DMS79 treated with DMSO at 0.1 percent for 48 hours (cell line): ENCODE measurements at regions not wholly inside any gene's neighbourhood (a gene's known extent, or its start where the extent isn't known, plus 50 kb on each side); places are given as distances from the start of the nearest gene placed in this dataset.
"Not testable (repeated sequence)": the region's sequence is repeated elsewhere in the genome, so short reads cannot be mapped to it uniquely, and the experiment has no call there.

Experiments
- DNase-seq: peaks from one replicate; lab custom pipeline; 2025; lab: John Stamatoyannopoulos, UW

DNA sequence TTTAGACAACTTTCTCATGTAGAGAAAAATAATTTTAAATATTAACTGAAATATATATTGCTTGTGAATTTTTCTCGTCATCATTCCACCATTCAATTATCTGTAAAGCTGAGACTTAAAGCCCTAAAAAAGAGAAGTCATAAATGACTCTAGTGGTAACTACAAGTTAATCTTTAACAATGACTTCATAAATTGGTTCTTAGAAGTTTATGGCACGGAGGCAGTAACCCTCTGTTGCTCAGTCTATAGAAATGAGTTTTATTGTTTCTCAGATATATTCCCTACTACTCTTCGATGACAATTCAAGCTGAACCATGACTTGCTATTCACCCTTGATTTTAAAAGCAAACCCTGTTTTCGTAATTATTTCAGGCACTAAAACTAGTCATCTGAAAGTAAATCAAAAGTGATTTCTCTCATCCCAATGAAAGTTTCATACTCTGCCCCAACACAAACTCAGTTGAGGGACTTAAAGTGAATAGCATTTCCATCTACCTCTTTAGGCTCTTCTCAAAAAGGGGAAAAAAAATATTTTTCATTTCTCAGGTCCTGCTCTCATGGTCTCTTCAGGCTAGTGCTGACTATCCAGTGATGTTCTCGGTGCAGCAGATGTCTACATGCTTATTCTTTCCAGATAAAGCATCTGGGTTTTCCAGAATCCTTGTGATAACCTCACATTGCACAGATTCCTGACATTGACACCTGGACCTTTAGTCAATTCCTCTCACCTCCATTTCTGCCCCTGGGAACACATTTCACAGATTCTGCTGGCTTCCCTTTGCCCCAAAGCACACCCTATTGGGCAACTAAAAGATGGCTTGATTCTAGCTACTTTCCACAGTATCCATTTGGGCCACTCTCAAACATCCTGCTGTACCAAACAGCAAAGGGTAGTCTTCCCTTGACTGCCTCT is 207.8 kb upstream of the LRATD1 start:
- no peak for DNase-seq

DNA sequence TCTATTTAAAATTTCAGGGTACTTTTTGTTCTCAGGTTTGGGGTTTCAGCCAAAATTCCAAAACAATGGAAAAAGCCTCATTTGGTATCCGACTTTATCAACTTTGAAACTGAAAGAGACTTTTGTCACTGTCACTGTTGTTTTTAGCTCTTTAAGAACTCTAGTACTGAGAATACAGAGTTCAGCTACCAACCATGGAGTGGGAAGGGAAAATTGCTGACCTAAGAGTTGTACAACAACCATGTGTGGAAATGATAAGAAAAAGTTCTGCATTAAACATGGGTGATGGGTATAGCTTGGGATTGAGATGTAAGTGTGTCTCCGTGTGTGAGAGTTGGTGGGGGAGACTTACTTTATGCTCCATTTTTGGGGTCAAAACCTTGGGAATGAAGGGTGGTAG is 206.6 kb upstream of the LRATD1 start:
- DNase-seq: no peak

DNA sequence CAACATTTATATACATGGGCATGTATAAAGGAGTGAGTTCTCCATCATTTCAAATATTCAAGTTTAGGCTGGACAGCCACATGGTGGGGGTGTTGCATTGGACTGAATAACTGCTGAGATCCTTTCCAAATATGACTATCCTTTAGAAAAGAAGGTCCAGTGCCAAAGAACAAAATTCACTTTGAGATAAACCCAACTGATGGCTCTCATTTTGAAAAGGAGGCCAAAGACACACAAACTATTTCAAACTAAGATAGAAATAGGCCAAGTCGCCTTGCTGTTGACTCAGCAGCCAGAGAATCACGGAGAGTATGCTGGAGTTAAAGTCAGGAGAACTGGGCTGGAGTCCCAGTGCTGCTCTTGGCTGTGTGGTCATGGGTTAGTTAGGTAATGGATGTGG is 204.5 kb upstream of the LRATD1 start:
- DNase-seq: no peak

DNA sequence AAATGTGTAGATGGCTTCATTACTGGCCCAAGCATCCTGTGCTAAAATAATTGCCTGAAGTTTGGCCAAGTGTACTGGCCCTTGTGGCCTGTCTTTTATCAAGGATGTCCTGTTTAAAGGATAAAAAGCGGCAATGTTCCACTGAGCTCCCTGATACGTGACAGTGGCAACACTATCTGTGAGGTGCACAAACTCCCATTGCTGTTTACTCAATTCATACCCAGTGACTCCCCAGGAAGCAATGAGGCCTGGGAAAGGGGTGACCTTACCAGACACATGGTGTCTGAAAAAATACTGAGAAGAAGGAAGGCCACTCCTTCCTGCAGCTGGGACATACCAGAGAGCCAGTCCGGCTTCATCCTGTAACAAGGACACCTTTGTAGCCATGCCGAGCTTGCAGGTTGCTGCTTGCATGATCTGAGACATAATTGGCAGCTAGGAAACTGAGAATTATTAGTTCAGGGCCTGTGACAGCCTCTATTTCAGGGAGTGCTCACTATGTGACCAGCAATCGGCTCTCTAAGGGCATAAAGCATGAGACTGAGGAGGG is 198.5 kb upstream of the LRATD1 start:
- DNase-seq: no peak

DNA sequence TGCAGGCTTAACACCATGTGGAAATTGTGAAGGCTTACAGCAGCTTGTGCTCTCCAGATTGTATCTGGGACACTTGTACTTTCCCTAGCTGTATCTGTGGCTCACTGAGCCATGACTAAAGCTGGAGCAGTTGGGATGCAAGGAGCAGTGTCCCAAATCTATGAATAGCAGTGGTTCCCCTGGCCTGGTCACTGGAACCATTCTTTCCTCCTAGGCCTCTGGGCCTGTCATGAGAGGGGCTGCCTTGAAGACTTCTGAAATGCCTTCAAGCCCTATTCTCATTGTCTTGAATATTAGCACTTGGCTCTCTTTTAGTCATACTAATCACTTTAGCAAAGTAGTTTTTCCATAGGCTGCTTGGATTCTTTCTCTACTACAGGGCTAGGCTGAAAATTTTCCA is 186.8 kb upstream of the LRATD1 start:
- no peak for DNase-seq

DNA sequence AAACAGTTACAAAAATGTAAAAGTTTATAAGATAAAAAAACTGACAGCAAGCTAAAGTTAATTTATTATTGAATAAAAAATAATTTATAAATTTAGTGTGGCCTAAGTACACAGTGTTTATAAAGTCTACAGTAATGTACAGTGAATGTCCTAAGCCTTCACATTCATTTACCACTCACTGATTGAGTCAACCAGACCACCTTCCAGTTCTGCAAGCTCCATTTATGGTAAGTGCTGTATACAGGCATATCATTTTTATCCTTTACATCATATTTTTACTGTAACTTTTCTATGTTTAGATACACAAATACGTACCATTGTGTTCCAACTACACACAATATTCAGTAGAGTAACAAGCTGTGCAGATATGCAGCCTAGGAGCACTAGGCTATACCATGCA is 184.2 kb upstream of the LRATD1 start:
- DNase-seq: no peak

DNA sequence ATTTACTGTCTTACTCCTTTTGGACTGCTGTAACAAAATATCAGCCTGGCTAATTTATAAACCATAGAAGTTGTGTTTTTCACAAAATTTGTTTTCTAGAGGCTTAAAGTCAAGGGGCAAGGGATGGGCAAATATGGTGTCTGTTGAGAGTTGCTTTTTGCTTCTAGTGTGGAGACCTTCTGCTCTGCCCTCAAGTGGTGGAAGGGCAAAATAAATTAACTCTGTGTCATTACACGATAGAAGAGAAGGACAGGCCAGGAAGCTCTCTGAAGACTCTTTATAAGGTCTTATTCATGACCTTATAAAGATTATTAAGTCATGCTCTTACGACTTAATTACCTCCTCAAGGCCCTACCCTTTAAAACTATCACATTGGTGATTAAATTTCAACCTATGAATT is 181.2 kb upstream of the LRATD1 start:
- DNase-seq: no peak

DNA sequence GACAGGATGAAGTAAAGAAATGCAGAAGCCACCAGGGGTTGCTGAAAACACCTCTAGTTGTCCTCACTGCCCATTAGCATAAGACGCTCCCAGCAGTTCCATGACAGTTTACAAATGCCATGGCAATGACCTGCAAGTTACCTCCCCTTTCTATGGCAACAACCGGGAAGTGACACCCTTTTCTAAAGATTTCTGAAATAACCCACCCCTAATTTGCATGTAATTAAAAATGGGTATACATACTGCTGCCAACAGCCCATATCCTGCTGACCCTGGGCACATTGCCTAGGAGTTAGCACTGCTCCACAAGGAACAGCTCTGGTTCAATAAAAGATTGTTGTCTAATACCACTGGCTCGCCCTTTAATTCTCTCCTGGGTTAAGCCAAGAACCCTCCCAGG is 178.3 kb upstream of the LRATD1 start:
- no peak for DNase-seq

DNA sequence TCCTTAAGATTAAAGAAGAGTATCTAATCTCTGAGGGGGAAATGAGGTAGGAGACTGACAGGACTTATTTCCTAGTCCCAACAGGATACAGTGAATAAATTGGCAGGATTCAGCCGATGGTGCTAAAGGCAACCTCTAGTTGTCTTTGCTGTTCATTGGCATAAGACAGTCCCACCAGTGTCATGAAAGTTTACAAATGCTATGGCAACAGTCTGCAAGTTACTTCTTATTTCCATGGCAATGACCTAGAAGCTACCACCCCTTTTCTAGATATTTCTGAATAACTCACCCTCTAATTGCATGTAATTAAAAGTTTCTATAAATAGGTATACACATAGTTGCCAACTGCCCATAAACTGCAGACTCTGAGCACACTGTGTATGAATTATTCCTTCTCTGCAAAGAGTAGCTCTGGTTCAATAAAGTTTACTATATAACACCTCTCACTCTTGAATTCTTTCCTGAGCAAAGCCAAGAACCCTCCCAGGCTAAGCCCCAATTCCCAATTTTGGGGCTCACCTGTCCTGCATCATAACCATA is 172.7 kb upstream of the LRATD1 start:
- DNase-seq: no peak

DNA sequence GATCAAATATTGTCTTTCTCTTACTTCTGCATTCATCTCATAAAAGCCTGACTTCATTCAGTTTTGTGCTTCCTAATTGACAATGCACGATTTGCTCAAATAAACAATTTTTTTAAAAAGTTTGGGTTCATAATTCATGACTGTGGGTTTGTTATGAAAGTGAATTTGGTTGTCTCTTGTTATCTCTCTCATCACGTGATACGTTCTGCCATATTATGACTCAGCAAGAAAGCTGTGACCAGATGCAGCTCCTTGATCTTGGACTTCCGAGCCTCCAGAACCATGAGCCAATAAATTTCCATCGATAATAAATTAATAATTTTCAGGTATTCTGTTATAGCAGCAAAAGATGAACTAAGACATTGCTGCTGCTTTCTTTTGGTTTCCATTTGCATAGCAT is 156.5 kb upstream of the LRATD1 start:
- no peak for DNase-seq

DNA sequence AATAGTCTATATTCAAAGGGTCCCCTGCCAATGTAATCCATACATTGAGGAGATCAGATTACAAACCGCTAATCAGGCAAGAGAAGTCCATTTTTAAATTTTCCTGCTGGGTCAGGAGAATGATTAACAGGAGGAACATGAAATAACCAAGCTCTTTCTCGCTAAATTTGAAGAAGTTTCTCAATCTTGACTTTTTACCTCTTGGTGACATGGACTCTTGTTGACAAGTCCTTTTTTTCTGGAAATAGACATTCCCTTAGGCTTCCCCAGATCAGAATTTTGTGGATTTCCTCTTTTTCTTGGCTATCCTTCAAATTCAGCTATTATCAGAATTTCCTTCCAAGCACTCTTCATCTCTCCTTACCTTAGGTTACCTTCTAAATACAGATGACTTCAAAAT is 153.0 kb upstream of the LRATD1 start:
- DNase-seq: no peak

DNA sequence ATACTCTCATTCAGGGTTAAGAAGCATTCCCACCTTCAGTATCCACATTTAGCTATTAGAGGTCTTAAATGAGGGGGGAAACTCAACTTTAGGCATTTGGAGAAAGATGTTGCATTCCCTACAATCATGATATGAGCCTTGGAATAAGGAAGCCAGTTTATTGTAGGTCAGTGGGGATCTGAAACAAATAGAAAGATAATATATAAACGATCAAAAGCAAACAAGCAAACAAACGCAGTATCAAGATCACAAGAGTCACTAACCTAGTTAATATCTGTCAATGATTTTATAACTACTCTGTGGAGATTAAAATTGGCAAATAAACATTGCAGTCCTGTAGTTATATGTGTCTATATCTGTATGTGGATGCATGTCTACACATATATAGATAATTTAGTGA is 152.4 kb upstream of the LRATD1 start:
- DNase-seq: no peak

DNA sequence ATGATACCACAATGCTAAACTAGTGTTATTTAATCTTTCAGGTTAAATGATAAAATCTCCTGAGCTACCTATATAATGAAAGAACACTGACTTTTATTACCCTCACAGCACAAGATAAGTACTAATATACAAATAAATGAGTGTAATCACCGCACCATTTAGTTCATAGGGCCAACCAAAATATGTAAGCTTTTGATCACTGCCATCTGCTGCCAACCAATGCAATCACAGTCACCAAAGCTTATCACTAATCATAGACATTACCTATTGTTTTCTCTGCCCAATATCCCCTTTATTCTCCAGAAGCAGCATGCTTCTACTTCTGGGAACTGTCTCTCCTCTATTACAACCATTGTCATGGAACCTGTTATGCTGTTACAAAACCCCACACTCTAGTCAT is 151.6 kb upstream of the LRATD1 start:
- DNase-seq: no peak

DNA sequence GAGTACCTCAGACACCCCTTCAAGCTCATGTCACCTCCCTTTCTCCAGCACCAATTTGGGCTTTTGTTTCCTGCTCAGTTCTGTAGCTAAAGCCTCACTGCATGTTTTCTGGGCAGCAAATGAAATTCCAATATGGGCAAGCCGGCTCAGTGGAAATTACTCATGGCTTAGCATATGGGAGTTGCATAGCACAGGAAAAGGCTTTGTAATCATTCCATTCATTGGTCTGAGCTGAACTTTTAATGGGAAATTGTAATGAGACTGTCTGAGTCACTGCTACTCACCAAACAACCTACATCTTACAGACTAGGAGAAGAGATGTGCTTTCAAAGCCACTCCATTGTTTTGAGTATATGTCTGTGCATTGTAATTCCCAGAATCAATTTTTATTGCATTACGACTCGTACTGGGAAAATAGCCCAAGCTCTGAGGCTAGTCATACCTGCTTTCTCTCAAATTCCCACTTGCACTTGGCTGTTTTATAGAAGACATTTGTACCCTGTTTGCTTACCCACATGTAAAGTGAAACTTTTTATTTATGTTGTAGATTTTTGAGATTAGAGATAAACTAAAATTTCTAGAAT is 139.5 kb upstream of the LRATD1 start:
- DNase-seq: no peak

DNA sequence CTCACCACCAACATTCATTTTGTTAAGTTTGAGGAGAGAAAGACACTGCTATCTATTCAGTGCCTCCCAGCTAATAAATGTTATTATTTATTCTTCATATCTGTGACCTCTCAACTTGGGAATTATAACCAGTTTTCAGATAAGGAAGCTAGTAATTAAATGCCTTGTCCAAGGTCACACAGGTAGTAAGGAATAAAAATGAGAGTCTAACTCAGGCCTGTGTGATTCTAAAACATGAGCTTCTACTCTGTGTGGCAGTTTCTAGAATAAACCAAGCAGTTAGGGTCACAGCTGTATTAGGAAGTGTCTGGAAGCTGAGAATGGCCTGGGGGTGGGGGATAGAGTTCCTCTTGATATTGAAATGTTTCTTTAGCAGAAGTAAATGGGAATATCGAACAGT is 137.8 kb upstream of the LRATD1 start:
- no peak for DNase-seq

DNA sequence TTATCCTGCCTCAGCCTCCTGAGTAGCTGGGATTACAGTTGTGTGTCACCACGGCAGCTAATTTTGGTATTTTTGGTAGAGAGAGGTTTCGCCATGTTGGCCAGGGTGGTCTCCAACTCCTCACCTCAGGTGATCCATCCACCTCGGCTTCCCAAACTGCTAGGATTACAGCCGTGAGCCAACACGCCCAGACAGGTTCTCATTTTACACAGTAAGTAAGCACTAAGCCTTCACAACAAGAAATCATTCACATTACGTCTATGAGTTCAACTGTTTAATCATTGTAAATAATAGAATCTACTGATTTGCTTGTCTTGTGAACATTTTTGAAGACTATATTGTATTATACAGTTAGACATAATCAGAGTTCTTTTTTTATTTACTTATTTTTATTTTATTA is 131.5 kb upstream of the LRATD1 start:
- DNase-seq: no peak

DNA sequence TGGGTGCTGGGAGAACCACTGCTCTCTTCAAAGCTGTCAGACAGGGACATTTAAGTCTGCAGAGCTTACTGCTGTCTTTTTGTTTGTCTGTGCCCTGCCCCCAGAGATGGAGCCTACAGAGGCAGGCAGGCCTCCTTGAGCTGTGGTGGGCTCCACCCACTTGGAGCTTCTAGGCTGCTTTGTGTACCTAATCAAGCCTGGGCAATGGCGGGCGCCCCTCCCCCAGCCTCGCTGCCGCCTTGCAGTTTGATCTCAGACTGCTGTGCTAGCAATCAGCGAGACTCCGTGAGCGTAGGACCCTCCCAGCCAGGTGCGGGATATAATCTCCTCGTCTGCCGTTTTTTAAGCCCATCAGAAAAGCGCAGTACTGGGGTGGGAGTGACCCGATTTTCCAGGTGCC is 125.6 kb upstream of the LRATD1 start:
- not testable (repeated sequence) for DNase-seq

DNA sequence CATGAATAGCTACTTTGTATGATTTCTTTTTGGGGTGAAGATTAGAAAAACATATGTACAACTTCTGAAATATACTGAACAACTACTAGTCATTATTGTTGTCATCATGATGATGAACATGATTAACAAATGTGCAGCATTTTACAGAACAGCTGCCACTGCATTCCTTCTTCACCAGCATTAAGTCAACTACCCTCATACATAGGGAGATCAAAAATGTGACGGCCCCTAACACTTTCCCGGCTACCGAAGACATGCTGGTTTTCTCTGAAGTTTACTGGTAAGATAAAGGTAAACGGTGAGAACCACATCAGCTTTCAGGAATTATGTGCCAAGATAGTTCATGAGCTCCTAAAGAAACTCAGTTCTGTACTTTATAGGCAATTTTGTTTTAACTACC is 121.0 kb upstream of the LRATD1 start:
- no peak for DNase-seq

DNA sequence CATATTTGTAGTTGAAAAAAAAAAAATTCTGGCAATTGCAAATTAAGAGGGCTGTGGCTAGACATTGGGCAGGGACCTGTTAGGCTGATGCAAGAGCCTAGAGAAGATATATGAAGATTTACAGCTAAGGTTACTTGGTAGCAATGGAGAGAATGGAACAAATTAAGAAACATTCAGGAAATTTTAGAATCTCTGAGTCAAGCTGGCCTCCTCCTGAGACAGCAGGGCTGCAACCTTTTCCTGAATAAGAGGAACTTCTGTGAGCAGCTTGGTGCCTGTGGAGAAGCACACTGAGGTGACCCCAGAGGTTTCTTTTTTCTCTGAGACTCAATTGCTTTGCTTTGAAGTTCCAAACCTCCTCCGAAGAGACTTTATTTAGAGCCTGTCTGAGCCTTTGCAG is 118.6 kb upstream of the LRATD1 start:
- no peak for DNase-seq

DNA sequence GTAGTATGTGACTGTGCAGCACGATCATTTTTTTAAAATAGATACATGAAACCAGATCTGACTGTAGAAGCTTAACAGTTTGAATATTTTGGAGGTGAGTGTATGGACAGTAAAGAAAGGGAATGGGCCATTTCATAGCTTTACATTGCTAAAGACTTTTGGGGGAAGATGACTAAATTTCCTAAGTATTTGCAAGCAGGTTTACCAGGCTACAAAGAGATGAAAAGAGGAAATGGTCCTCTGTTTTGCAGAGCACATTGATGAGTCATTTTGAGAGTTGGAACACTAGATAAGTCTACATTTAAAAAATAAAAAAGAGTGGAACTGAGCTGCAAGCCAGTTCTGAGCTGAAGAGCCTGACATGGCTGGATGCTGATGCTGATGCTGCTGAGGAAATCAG is 115.7 kb upstream of the LRATD1 start:
- DNase-seq: no peak

DNA sequence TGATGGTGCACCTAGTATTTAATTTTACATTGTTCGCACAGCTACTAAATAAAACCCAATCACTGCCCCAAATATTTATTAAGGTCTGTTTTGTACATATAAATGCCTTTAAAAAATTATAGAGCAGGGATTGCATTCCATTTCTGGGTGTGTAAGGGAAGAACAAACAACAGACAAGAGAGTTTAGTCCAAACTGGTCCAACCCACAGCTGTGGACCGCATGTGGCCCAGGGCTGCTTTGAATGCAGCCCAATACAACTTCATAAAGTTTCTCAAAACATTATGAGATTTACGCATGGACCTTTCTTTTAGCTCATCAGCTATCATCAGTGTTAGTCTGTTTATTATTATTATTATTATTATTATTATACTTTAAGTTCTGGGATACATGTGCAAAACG is 114.8 kb upstream of the LRATD1 start:
- DNase-seq: no peak

DNA sequence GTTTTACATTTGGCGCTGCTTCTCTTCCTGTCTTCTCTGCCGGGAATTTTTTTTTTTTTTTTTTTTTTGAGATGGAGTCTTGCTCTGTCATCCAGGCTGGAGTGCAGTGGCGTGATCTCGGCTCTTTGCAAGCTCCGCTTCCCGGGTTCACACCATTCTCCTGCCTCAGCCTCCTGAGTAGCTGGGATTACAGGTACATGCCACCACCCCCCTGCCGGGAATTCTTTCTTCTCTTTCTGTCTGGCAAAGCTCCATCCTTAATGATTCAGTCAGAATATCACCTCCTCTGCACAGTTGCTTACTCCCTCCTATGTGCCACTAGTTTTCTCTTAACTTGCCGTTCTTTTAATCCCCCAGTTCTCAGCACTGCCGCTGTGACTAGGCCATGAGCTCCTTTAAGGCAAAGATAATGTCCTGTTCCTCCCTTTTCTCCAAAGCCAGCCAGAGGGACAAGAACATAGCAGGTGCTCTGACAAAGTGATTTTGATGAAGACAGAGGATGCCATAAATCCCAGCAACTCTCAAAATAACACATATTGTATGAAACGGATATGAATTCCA is 112.1 kb upstream of the LRATD1 start:
- no peak for DNase-seq
